Bronchial epithelial cell (primary cell): ENCODE measurements at regions not wholly inside any gene's neighbourhood (a gene's known extent, or its start where the extent isn't known, plus 50 kb on each side); places are given as distances from the start of the nearest gene placed in this dataset.

Source experiments
- DNase-seq: peaks from one replicate; pipeline ENCODE4 v3.0.0-alpha.2; 2010; ENCODE audit warnings: low read depth
- FAIRE-seq: peaks from 2 replicates; lab custom pipeline; 2011; peaks lifted over from hg19 to GRCh38; lab: Jason Lieb, UNC
- H3K27me3 ChIP-seq: 2 replicates; pipeline ENCODE4 v1.5.1; 2011; ENCODE audit warnings: low read length; ENCODE audit not compliant: control insufficient read depth, insufficient read depth
- H3K36me3 ChIP-seq: 2 replicates; pipeline ENCODE4 v1.5.1; 2011; ENCODE audit warnings: low read length; ENCODE audit not compliant: control insufficient read depth, insufficient read depth
- H3K4me3 ChIP-seq: 2 replicates; pipeline ENCODE4 v1.5.1; 2011; ENCODE audit warnings: mild to moderate bottlenecking, low read depth, low read length, control low read depth
- CTCF ChIP-seq: IDR thresholded peaks from 2 replicates; pipeline ENCODE4 v1.5.1; 2011; ENCODE audit warnings: mild to moderate bottlenecking, moderate library complexity, low read length, control low read depth, inconsistent platforms; ENCODE audit not compliant: insufficient read depth, severe bottlenecking

GRCh38 chr4:19298998-19299397 is 952.7 kb upstream of the SLIT2 start:
- DNase-seq (no peak), FAIRE-seq (no peak)
- Histone ChIP-seq H3K27me3 (no peaks in the 10 kb centered on the region), H3K4me3 (no peak overlapping the region), H3K36me3 (no peaks in the 10 kb centered on the region)
- no peak for TF ChIP-seq CTCF

GRCh38 chr4:19293781-19294180 is 957.9 kb upstream of the SLIT2 start:
- FAIRE-seq (no peak), DNase-seq (no peak)
- H3K27me3 ChIP-seq: no peaks in the 10 kb centered on the region
- no peak for TF ChIP-seq CTCF
- no peaks in the 10 kb centered on the region for H3K36me3 ChIP-seq
- no peak overlapping the region for H3K4me3 ChIP-seq

GRCh38 chr4:19293080-19293479 is 958.6 kb upstream of the SLIT2 start:
- no peak for FAIRE-seq

GRCh38 chr4:19286924-19287323 is 964.8 kb upstream of the SLIT2 start:
- Histone ChIP-seq H3K36me3 (no peaks in the 10 kb centered on the region), H3K4me3 (no peak overlapping the region), H3K27me3 (no peaks in the 10 kb centered on the region)
- DNase-seq (no peak), FAIRE-seq (no peak)
- TF ChIP-seq CTCF: no peak

More at GRCh38 chr4:19293080-19293479, 958.6 kb upstream of the SLIT2 start:
- Histone ChIP-seq H3K27me3 (no peaks in the 10 kb centered on the region), H3K36me3 (no peaks in the 10 kb centered on the region), H3K4me3 (no peak overlapping the region)
- no peak for DNase-seq
- TF ChIP-seq CTCF: no peak

- no peak for DNase-seq
- no peaks in the 10 kb centered on the region for H3K36me3 ChIP-seq
- no peak for FAIRE-seq
- TF ChIP-seq CTCF: no peak
- H3K4me3 ChIP-seq: no peak overlapping the region
- H3K27me3 ChIP-seq: no peaks in the 10 kb centered on the region
These were observed 966.6 kb upstream of the SLIT2 start for GRCh38 chr4:19285146-19285545.

- FAIRE-seq (no peak), DNase-seq (no peak)
These were observed 973.0 kb upstream of the SLIT2 start for GRCh38 chr4:19278665-19279064.

More at GRCh38 chr4:19278665-19279064, 973.0 kb upstream of the SLIT2 start:
- no peak for TF ChIP-seq CTCF
- no peaks in the 10 kb centered on the region for H3K36me3 ChIP-seq
- no peaks in the 10 kb centered on the region for H3K27me3 ChIP-seq
- H3K4me3 ChIP-seq: no peak overlapping the region
